ENCODE measurements at regions not wholly inside any gene's neighbourhood (a gene's known extent, or its start where the extent isn't known, plus 50 kb on each side); places are given as distances from the start of the nearest gene placed in this dataset.

GRCh38 chr1:118254001-118254400, 69.0 kb upstream of the SPAG17 start:
- no peak for TF ChIP-seq ZNF114 (CRISPR knock-in tag; IDR thresholded peaks at IDR 0.05)
- TF ChIP-seq, protein P1, sequence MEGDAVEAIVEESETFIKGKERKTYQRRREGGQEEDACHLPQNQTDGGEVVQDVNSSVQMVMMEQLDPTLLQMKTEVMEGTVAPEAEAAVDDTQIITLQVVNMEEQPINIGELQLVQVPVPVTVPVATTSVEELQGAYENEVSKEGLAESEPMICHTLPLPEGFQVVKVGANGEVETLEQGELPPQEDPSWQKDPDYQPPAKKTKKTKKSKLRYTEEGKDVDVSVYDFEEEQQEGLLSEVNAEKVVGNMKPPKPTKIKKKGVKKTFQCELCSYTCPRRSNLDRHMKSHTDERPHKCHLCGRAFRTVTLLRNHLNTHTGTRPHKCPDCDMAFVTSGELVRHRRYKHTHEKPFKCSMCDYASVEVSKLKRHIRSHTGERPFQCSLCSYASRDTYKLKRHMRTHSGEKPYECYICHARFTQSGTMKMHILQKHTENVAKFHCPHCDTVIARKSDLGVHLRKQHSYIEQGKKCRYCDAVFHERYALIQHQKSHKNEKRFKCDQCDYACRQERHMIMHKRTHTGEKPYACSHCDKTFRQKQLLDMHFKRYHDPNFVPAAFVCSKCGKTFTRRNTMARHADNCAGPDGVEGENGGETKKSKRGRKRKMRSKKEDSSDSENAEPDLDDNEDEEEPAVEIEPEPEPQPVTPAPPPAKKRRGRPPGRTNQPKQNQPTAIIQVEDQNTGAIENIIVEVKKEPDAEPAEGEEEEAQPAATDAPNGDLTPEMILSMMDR (conservative IDR thresholded peaks at IDR 0.05; ENCODE audit: low read depth in 2 of 2) = no peak
- no peak for TF ChIP-seq POLR2AphosphoS5 (IDR thresholded peaks at IDR 0.05; ENCODE audit: low read depth)
- no peak for TF ChIP-seq REST (IDR thresholded peaks at IDR 0.05; ENCODE audit: unreplicated experiment)
